ENCODE measurements at regions not wholly inside any gene's neighbourhood (a gene's known extent, or its start where the extent isn't known, plus 50 kb on each side); places are given as distances from the start of the nearest gene placed in this dataset.

DNA sequence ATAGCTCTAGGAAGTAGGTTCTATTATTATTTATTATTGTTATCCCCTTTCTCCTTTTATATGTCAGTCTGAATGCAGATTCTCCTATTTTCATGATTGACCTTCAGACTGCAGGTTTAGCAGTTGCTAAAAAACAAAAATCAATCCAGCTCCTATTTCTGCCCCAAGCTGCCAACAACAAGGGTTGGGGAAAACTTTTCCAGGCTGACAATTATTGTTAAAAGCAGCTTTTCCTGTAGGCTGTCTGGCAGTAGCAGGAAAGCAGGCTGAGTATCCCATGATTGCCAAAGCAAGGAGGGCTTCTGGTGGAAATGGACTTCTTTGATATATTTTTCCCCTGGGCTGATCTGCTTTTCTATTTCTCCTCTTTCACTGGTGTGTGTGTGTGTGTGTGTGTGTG is 78.0 kb upstream of the CTLA4 start:
- DNase-seq: no peak

DNA sequence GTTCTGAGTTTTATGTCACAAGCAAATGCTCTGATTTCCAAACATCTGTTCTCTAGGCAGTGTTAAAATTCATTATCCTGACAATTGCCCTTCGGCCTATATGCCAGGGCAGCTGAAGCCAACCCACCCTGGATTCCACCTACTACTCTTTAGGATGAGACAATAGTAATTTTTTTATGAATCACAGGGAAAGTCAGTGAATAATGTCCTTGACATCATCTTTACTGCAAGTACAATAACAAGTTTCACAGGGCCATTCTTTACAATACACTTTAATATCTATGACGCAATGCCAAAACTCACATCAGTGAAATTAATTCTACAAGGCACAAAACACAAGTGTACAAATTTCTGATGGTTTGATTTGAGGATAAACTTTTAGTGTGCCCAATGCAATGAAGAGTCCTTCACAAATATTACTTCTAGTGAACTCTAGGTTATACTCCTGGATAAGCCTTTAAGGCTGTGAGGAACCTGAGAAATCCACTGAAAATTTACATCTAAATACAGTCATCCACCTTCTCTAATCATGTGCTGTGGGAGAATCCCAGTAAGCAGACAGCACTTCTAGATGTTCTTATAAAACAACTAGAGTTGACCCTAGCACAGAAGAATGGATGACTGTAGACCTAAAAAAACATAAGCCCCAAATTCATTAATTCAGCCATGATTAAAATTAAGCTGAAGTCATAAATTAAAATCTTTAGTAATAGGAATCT is 77.3 kb upstream of the CTLA4 start:
- no peak for DNase-seq

DNA sequence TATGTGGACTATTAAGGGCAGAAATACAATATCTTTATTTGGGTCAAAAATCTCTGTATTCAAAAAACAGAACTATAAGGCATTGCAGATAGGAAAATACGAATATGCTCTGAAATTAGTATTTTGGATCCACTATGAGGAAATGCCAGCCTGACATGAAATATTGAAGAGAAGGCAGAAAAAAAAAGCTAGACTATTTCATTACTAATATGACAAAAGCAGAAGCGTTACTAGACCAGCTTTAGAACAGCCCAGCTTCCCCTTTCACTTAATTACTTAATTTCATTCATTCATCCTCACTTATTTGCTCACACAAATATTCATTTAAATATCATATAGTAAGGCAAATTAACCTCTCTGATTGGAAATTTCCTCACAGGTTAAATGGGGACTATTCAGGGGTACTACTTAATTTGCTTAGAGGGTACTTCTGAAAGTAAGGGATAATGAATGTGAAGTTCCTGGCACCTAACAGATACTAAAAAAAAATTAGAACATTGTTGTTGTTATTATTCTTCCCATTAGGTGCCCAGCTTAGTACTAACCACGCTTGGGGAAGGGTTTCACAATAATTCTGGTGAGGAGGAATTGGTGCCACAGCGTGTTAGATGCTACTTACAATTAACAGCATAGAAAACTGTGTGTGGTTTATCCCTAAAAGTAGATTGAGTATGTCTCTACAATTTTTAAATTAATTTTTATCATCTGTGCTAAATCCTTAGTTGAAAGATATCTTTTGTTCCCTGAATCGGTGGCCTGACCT is 71.1 kb upstream of the CTLA4 start:
- no peak for DNase-seq

DNA sequence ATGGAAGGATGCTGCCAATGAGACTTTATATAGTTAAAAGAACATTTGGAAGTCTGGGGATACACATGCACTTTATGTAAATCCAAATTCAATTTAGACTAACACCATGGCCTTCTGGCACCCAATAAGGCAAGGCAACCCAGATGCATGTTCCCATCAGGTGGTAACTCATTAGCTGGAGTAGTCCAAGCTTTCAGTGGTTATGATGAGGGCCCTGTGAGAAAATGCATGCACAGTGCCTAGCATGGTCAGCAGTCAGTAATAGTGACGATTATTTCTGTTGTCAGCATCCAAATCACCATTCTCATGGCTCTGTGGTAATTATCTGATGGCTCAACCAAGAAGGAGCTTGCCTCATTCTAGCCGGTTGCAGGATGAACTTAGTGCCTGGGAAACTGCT is 70.3 kb upstream of the CTLA4 start:
- no peak for DNase-seq

DNA sequence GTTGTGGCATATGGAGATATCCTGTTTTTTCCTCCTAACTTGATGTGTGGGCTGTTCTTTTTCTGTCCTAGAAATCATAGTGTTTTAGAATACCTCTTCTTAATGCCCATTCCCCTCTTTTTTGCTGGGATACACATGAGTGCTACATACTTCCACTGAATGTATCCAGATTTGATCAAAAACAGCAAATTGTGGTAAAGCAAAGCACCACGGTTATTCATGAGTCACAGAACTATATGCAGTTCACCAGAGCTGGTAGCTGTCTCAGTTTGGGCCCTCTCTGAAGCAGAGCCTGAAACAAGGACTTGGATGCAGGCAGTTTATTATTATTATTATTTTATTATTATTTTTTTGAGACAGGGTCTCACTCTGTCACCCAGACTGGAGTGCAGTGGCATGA is 69.9 kb upstream of the CTLA4 start:
- DNase-seq: no peak

DNA sequence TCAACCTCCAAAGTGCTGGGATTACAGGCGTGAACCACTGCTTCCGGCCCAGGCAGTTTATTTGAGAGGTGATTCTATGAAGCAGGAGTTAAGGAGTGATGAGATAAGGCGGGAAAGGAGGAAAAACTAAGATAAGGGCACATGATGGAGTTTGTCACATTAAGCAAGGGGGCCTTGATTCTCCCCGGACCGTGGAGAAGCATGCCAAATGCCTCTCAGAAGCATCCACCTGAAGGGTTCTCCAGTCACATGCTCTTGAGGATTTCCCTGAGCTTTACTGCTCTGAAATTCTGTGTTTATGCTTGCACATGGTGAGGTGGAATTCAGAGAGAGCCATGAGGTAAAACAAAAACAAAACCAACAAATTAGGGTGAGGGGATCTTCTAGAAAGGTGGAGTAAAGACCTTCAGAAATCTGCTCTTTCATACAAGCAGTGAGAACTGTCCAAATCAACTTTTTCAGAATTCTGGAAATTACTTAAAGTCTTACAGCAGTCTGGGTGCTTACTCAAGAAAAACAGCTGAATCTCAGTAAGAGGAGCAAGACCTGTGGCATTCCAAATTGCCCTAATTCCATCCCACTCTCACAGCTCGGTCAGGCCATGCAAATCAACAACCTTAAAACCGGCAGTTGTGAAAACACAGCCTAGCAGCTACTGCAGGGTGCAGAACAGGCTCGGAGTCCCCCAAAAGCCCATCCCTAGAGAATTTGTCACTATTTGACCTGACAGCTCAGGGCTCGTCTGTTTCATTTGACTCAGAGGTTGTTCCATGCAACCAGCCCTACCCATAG is 69.1 kb upstream of the CTLA4 start:
- no peak for DNase-seq

DNA sequence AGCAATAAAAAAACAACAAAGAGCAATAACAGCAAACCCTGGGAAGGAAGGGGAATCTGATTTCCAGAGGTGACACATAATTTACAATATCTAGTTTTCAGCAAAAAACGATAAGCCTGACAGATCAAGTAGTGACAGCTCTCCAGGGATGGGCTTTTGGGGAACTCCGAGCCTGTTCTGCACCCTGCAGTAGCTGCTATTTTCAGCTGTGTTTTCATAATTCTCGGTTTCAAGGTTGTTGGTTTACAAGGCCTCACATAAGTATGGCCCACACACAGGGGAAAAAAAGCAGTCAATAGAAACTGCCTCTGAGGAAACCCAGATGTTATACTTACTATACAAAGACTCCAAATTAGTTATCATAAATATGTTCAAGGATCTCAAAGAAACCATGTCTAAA is 67.7 kb upstream of the CTLA4 start:
- no peak for DNase-seq

DNA sequence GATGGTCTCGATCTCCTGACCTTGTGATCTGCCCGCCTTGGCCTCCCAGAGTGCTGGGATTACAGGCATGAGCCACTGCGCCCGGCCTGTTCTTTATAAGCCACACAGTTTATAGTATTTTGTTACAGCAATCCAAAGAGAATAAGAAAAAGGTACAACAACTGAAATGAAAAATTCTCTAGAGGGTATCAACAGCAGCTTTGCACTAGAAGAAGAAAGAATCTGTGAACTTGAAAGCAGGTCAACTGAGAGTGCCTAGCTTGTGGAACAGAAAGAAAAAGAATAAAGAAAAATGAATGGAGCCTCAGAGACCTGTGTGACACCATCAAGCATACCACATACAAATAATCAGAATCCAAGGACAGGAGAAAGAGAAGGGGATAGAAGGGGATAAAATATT is 66.8 kb upstream of the CTLA4 start:
- DNase-seq: no peak

DNA sequence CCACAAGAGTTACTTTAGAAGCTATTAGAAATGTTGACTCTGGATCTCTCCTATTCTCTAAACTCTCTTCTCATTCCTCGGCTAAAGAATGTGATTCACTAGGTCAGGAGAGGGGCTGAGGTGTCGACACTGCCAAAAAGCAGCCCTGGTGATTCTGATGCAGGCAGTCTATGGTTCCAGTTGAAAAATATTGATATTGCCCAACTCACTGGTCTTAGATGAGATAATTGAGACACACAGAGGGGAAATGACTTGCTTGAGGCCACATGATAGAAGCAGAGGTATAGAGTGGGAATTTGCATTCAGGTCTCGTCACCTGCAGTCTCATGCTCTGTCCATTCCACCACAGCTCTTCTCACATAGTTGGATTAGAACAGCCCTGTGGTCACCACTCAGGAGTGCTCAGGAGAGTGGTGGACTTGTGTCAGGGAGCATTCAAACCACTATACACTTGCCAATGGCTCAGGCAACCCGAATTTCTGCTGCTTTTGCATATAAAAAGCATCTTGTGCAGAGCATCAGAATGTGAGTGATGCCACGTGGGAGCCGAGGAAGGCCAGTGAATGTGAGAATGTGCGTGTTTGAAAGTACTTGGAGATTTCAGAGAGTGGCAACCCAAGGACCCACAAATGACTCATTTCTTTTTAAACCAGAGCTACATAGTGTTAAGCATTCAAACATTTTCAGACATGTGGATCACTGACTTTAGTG is 65.1 kb upstream of the CTLA4 start:
- peak; percentile 72 to 76 for DNase-seq

DNA sequence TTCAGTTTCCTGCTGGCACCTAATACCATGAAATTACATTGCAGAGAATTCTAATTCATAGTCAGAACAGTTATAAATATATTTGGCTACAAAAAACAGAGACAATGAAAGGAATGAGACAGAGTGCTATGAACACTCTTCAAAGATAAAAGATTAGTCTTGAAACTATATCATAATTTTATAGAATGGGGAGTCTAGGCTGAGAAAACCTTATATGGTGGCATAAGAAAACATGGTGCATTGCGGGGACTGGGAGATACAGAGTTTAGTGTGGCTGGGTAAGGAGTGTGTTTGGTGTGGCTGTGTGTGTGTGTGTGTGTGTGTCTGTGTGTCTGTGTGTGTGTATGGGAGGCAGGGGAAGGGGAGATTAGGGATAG is 64.5 kb upstream of the CTLA4 start:
- DNase-seq: no peak

DNA sequence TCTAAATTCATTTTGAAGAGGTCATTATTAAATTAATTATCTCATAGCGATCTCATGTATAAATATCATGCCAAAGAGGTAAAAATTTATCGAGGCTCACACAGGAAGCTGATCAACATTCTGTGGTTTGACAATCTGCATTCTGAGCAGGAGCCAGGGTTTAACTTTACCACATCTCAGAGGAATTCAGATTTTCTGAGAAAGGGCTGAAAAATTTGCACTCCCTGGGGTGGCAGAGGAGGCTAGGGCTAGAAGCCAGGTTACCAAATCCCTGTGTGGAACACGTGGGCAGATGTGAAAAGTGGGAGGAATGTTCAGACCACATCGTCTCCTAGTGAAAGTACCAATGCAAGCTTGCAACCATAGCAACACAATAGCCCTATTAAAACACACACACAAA is 63.5 kb upstream of the CTLA4 start:
- DNase-seq: peak; percentile 61 to 69

DNA sequence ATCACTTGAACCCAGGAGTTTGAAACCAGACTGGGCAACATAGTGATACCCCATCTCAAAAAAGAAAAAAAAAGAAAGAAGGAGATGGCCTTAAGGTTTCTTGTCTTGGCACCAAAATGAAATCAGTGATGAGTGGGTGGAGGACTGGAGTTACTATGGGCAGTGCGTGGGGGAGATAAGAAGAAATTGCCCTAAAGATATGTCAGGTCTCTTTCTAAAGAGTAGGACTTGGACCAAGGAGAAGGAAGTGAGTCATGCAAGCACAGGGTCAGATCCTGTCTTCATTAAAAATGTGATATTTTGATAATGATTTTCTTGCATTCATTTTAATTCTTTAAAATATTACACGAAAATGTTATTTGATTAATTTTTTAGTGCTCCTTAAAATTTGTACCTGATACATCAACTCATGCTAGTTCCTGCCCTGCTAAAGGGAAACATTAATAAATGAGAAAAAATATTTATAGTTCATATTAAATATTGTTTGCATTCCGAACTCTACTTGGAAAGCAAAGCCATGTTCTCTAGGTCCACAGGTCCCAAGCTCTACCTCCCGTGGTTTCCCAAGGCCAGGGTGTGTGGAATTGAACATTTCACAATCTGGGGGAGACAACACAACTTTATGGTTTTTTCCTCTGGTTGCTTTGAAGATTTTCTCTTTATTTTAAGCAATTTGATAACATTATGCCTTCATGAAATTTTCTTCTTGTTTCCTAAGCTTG is 62.6 kb upstream of the CTLA4 start:
- no peak for DNase-seq

DNA sequence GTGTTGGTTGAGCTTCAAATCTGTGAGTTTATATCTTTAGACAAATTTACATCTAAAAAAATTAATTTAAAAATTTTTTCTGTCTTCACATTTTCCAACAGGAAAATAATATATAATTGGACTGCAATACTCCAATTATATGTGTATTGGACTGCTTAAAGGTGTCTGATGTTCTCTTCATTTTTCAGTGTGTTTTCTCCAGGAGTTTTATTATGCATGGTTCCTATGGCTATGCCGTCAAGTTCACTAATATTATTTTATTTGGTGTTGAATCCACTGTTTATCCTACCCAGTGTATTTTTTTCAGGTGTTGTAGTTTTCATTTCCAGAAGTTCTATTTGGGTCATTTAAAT is 62.1 kb upstream of the CTLA4 start:
- no peak for DNase-seq

DNA sequence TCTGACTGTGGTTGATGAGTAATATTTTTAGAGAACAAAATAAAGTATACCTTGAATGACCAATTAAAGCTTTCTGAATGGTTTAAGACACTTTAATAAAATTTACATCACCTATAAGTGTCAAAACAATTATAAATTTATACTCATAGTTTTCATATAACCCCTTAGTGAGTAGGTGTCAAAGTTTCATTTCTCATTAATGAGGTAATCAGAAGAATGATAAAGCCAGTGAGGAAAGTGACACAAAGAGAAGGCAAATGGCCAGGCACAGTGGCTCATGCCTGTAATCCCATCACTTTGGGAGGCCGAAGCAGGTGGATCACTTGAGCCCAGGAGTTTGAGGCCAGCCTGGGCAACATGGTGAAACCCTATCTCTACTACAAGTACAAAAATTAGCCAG is 60.8 kb upstream of the CTLA4 start:
- DNase-seq: no peak

DNA sequence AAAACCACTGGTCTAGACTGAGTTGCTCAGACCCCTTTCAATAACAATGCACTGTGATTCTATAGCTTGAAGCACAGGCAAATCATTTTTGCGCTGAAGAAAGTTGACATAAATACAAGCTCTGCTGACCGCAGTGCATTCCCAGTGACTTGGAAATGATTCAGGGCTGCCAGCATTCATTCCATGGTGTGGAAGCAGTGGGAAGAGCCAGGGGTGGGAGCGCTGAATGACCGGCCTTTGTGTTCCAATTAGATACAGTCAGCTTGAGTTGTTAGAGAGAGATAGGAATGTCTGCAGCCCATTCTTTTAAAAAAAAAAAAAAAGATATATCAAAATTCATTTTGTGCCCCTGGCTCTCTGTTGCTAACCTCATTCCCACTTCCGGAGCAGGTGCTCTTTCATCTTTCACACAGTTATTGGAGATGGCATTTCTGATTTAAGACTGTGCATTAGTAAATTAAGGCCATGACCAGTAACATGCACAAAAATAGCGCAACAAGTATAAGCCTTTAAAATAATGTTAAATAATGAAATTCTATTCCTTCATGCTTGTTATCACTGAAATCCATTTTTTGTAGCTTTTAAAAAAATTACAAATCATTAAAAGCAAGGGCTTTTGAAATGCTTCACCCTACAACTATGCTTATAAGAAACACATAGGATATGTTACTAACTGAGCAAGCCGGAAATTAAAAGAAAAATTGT is 59.4 kb upstream of the CTLA4 start:
- no peak for DNase-seq

DNA sequence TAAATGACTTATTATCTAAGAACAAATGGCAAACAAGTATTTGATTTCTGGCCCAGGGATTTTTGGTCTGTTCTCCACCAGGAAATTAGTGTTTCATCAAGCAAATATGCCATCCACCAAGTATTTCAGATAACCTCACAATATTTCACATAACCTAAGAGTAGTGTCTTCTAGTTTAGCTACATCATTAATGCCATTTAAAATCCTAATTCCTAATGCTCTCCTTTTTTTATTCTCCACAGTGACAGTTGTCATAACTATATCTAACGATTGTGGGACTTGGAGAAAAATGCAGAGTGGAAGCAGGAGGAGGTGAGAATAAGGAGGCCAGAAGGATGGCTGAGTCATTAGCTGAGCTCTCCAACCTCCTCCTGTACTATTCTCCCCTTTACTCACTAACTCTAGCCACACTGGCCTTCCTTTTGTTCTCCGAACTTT is 58.5 kb upstream of the CTLA4 start:
- no peak for DNase-seq

DNA sequence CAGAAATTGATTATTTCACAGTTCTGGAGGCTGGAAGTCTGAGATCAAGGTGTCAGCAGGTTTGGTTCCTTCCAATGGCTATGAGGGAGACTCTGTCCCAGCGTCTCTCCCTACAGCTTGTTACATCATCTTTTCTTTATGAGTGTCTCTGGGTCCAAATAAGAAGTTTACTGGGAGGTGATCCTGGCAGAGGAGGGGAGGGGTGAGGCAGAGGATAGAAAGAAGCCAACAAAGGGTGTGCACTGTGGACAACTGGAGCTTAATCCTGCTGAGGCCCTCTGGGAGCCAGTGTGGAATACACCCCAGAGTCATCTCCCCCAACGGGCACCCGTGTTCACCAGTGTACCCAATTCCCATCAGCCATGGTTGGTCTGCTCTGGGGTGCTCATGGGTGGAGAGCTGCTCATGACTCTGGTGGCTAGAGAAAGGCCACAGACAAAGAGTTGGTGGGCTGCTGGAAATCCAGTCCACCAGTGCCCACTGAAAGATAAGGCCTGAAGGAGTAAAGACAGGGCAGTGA is 57.5 kb upstream of the CTLA4 start:
- DNase-seq: no peak

DNA sequence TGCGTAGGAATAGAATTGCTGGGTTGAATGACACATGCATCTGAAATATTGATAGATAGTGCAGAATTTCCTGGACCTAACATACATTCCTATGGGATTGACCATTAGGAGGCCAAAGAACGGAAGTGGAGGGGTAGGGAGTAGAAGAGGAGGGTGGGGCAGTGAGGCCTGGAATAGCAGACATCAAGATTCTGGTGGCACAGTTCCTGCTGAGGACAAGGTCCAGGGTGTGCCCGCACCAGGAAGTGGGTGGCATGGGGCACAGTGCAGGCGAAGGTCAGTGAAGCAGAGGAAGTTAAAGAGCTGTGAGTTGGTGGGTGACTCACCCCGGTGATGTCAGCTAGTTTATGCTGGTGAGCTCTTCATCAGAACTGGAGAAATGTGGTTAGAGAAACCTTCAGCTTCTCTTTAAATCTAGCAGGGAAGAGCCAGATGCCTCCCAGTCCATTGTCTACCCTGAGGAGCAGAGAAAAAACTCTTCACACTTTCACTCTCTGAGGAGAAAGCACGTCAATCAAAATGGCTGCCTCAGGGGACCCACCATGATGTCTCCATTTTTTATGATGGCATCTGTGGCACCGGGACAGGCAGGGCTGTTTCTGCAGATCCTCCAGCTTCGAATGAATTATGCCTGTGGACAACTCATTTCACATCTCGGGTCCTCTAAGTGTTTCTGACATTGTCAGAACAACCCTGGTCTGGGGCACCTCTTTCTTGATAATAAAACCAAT is 55.9 kb upstream of the CTLA4 start:
- peak; percentile 80 to 85 for DNase-seq

DNA sequence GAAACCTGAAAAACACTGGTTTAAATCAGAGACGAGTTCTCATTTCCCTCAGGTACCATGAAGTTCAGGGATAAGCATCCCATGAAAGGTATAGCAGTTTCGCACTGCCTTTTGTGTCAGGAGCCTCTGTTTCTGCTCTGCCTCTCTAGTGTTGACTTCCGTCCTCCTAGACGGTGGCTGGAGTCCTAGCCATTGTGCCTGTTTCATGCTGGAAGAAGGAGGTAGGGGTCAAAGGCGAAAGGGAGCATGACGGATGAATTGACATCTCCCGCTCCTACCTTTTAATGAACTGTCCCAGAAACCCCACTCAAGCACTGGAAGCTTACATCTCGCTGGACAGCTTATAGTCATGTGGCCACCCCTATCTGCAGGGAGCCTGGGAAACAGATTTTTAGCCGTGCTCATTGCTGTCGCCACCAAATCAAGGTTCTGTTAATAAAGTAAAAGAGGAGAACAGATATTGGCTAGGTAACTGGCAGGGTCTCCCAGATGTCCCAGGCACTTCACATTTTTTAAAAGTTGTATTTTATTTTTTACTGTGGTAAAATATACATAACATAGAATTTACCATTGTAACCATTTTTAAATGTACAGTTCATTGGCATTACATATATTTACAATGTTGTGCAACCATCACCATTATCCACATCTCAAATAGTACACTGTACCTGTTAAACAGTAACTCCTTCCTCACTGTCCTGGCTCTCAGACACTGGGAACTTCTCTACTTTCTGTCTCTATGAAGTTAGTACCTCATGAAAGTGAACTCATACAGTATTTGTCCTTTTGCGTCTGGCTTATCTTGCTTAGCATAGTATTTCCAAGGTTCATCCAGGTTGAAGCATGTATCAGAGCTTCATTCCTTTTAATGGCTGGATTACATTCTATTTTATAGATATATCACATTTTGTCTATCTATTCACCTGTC is 55.0 kb upstream of the CTLA4 start:
- DNase-seq: no peak

DNA sequence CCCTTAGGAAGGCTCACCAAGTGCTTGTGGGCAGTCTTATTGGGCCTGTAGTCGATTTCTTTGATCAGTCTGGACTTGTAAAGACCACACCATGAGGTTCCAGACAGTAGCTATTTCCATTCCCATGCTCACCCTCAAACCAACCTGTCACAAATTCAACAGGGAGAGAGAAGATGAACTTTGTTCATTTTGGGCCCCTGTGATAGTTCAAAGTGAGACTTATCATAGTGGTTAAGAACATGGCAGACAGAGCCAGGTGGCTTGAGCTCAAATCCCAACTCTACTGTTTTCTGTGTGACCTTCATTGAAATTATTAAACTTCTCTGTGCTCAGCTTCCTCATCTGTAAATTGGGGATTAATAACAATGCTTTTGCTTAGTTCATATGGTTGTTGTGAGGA is 53.9 kb upstream of the CTLA4 start:
- no peak for DNase-seq

All from activated T-cell treated with anti-CD3 and anti-CD28 coated beads, Interleukin-2, amount 50 U/mL, for 48 hours (primary cell).